ENCODE measurements at regions not wholly inside any gene's neighbourhood (a gene's known extent, or its start where the extent isn't known, plus 50 kb on each side); places are given as distances from the start of the nearest gene placed in this dataset.

- no peaks in the 10 kb centered on the region for H3K4me1 ChIP-seq (ENCODE audit: insufficient read depth, low read length)
- no peak overlapping the region for H3K4me3 ChIP-seq (ENCODE audit: insufficient read depth, low read depth, low read length)
- H3K27ac ChIP-seq (ENCODE audit: low read depth, low read length), result no peak overlapping the region
- no peak overlapping the region for H3K27ac Mint-ChIP-seq (ENCODE audit: unreplicated experiment)
- H3K36me3 Mint-ChIP-seq (ENCODE audit: low read depth, unreplicated experiment), result no peaks in the 10 kb centered on the region
- H3K4me3 Mint-ChIP-seq (ENCODE audit: unreplicated experiment), result no peak overlapping the region
- peaks cover 8% of the 10 kb centered on the region for H3K4me1 Mint-ChIP-seq (ENCODE audit: low read depth, unreplicated experiment)
- H3K9me3 Mint-ChIP-seq (ENCODE audit: unreplicated experiment), result peaks cover 3% of the 10 kb centered on the region
- H3K36me3 ChIP-seq (ENCODE audit: insufficient read depth, low read length), result no peaks in the 10 kb centered on the region
- no peaks in the 10 kb centered on the region for H3K27me3 Mint-ChIP-seq (ENCODE audit: low read depth, unreplicated experiment)
- no peak overlapping the region for H3K9ac ChIP-seq (ENCODE audit: low read length)
- H3K79me2 ChIP-seq (ENCODE audit: insufficient read depth, low read length), result no peaks in the 10 kb centered on the region
- H3K9me3 ChIP-seq (ENCODE audit: insufficient read depth, low read depth, low read length), result no peaks in the 10 kb centered on the region
- H4K20me1 ChIP-seq (ENCODE audit: insufficient read depth, low read length), result no peaks in the 10 kb centered on the region
- H3K27me3 ChIP-seq (ENCODE audit: insufficient read depth, low read length), result no peaks in the 10 kb centered on the region
- FAIRE-seq (peak; percentile 76), DNase-seq (ENCODE audit: low read depth) (peak; percentile 5)
- H2AFZ ChIP-seq (ENCODE audit: low read depth, low read length), result no peak overlapping the region
- TF ChIP-seq EZH2 (IDR thresholded peaks at IDR 0.05; ENCODE audit: insufficient read depth, low read length) (no peak), CTCF (IDR thresholded peaks at IDR 0.05; ENCODE audit: insufficient read depth, low read depth, low read length) (no peak)
- H3K4me2 ChIP-seq (ENCODE audit: low read length), result no peak overlapping the region
These were observed 135.3 kb upstream of the VCX2 start for GRCh38 chrX:8306291-8306925.

GRCh38 chrX:8310409-8310808 lies 139.3 kb upstream of the VCX2 start:
- no peak overlapping the region for H3K4me2 ChIP-seq (ENCODE audit: low read length)
- H3K36me3 ChIP-seq (ENCODE audit: insufficient read depth, low read length), result no peaks in the 10 kb centered on the region
- Mint-ChIP-seq H3K27me3 (ENCODE audit: low read depth, unreplicated experiment) (no peaks in the 10 kb centered on the region), H3K9me3 (ENCODE audit: unreplicated experiment) (peaks cover 3% of the 10 kb centered on the region), H3K4me1 (ENCODE audit: low read depth, unreplicated experiment) (no peaks in the 10 kb centered on the region), H3K36me3 (ENCODE audit: low read depth, unreplicated experiment) (no peaks in the 10 kb centered on the region), H3K4me3 (ENCODE audit: unreplicated experiment) (no peak overlapping the region), H3K27ac (ENCODE audit: unreplicated experiment) (no peak overlapping the region)
- no peak overlapping the region for H2AFZ ChIP-seq (ENCODE audit: low read depth, low read length)
- H3K4me1 ChIP-seq (ENCODE audit: insufficient read depth, low read length), result no peaks in the 10 kb centered on the region
- DNase-seq (ENCODE audit: low read depth) (no peak), FAIRE-seq (no peak)
- H3K4me3 ChIP-seq (ENCODE audit: insufficient read depth, low read depth, low read length), result no peak overlapping the region
- no peaks in the 10 kb centered on the region for H3K9me3 ChIP-seq (ENCODE audit: insufficient read depth, low read depth, low read length)
- TF ChIP-seq EZH2 (IDR thresholded peaks at IDR 0.05; ENCODE audit: insufficient read depth, low read length) (no peak), CTCF (IDR thresholded peaks at IDR 0.05; ENCODE audit: insufficient read depth, low read depth, low read length) (no peak)
- H3K9ac ChIP-seq (ENCODE audit: low read length), result no peak overlapping the region
- H3K79me2 ChIP-seq (ENCODE audit: insufficient read depth, low read length), result no peaks in the 10 kb centered on the region
- no peaks in the 10 kb centered on the region for H4K20me1 ChIP-seq (ENCODE audit: insufficient read depth, low read length)
- no peaks in the 10 kb centered on the region for H3K27me3 ChIP-seq (ENCODE audit: insufficient read depth, low read length)
- no peak overlapping the region for H3K27ac ChIP-seq (ENCODE audit: low read depth, low read length)

GRCh38 chrX:8313844-8314243 lies 142.8 kb upstream of the VCX2 start:
- TF ChIP-seq EZH2 (IDR thresholded peaks at IDR 0.05; ENCODE audit: insufficient read depth, low read length) (no peak), CTCF (IDR thresholded peaks at IDR 0.05; ENCODE audit: insufficient read depth, low read depth, low read length) (no peak)
- no peaks in the 10 kb centered on the region for H3K4me1 Mint-ChIP-seq (ENCODE audit: low read depth, unreplicated experiment)
- H3K27ac Mint-ChIP-seq (ENCODE audit: unreplicated experiment), result no peak overlapping the region
- DNase-seq (ENCODE audit: low read depth) (no peak), FAIRE-seq (peak; percentile 23)
- H3K9me3 Mint-ChIP-seq (ENCODE audit: unreplicated experiment), result no peaks in the 10 kb centered on the region
- Histone ChIP-seq H3K4me2 (ENCODE audit: low read length) (no peak overlapping the region), H3K27me3 (ENCODE audit: insufficient read depth, low read length) (no peaks in the 10 kb centered on the region), H3K4me3 (ENCODE audit: insufficient read depth, low read depth, low read length) (no peak overlapping the region), H3K4me1 (ENCODE audit: insufficient read depth, low read length) (no peaks in the 10 kb centered on the region), H3K9ac (ENCODE audit: low read length) (no peak overlapping the region), H4K20me1 (ENCODE audit: insufficient read depth, low read length) (no peaks in the 10 kb centered on the region), H3K27ac (ENCODE audit: low read depth, low read length) (no peak overlapping the region), H3K79me2 (ENCODE audit: insufficient read depth, low read length) (no peaks in the 10 kb centered on the region), H3K36me3 (ENCODE audit: insufficient read depth, low read length) (no peaks in the 10 kb centered on the region), H2AFZ (ENCODE audit: low read depth, low read length) (no peak overlapping the region), H3K9me3 (ENCODE audit: insufficient read depth, low read depth, low read length) (no peaks in the 10 kb centered on the region)
- no peak overlapping the region for H3K4me3 Mint-ChIP-seq (ENCODE audit: unreplicated experiment)
- H3K36me3 Mint-ChIP-seq (ENCODE audit: low read depth, unreplicated experiment), result no peaks in the 10 kb centered on the region
- no peaks in the 10 kb centered on the region for H3K27me3 Mint-ChIP-seq (ENCODE audit: low read depth, unreplicated experiment)

Measured in astrocyte (in vitro differentiated cells and primary cell).